ENCODE measurements at regions not wholly inside any gene's neighbourhood (a gene's known extent, or its start where the extent isn't known, plus 50 kb on each side); places are given as distances from the start of the nearest gene placed in this dataset.

- TF ChIP-seq, protein P1, sequence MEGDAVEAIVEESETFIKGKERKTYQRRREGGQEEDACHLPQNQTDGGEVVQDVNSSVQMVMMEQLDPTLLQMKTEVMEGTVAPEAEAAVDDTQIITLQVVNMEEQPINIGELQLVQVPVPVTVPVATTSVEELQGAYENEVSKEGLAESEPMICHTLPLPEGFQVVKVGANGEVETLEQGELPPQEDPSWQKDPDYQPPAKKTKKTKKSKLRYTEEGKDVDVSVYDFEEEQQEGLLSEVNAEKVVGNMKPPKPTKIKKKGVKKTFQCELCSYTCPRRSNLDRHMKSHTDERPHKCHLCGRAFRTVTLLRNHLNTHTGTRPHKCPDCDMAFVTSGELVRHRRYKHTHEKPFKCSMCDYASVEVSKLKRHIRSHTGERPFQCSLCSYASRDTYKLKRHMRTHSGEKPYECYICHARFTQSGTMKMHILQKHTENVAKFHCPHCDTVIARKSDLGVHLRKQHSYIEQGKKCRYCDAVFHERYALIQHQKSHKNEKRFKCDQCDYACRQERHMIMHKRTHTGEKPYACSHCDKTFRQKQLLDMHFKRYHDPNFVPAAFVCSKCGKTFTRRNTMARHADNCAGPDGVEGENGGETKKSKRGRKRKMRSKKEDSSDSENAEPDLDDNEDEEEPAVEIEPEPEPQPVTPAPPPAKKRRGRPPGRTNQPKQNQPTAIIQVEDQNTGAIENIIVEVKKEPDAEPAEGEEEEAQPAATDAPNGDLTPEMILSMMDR (IDR thresholded peaks at IDR 0.05; ENCODE audit: low read depth, low read length): no peak
- Histone ChIP-seq H3K9me3 (ENCODE audit: low read depth) (no peaks in the 10 kb centered on the region), H3K4me3 (no peak overlapping the region), H3K27me3 (peaks cover 55% of the 10 kb centered on the region), H3K27ac (no peak overlapping the region), H3K36me3 (no peaks in the 10 kb centered on the region), H3K4me1 (ENCODE audit: low read depth) (no peaks in the 10 kb centered on the region)
- no peak for DNase-seq (ENCODE audit: low read depth in 1 of 2, low spot score in 1 of 2)
Observed at GRCh38 chr19:30920222-30920621, 429.0 kb downstream of the TSHZ3 start.

DNA sequence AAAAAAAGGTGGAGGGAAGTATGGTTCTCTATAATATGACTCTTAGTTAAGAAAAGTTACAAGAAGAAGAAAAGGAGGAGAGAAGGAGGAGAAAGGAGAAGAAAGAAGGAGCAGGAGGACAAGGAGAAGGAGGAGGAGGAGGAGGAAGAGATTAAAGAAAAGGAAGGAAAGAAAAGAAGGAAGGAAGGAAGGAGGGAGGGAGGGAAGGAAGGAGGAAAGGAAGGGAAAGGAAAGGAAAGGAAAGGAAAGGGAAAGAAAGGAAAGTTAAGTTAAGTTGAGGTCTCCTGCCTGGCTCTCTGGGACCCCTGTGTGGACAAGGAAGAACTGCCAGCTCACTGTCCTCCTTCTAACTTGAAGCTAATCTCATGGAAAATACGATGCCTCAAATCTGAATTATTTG, 429.5 kb downstream of the TSHZ3 start:
- no peak for DNase-seq (ENCODE audit: low read depth in 1 of 2, low spot score in 1 of 2)

GRCh38 chr19:30916238-30916637, 433.0 kb downstream of the TSHZ3 start:
- Histone ChIP-seq H3K27ac (no peak overlapping the region), H3K27me3 (peaks cover 31% of the 10 kb centered on the region), H3K9me3 (ENCODE audit: low read depth) (no peaks in the 10 kb centered on the region), H3K4me3 (no peak overlapping the region), H3K36me3 (no peaks in the 10 kb centered on the region), H3K4me1 (ENCODE audit: low read depth) (no peaks in the 10 kb centered on the region)
- no peak for DNase-seq (ENCODE audit: low read depth in 1 of 2, low spot score in 1 of 2)
- TF ChIP-seq, protein P1 (IDR thresholded peaks at IDR 0.05; ENCODE audit: low read depth, low read length): no peak

More for the DNA sequence above, 429.5 kb downstream of the TSHZ3 start:
- Histone ChIP-seq H3K9me3 (ENCODE audit: low read depth) (no peaks in the 10 kb centered on the region), H3K36me3 (no peaks in the 10 kb centered on the region), H3K4me3 (no peak overlapping the region), H3K27me3 (peaks cover 55% of the 10 kb centered on the region), H3K27ac (no peak overlapping the region), H3K4me1 (ENCODE audit: low read depth) (no peaks in the 10 kb centered on the region)
- TF ChIP-seq, protein P1 (IDR thresholded peaks at IDR 0.05; ENCODE audit: low read depth, low read length): no peak

DNA sequence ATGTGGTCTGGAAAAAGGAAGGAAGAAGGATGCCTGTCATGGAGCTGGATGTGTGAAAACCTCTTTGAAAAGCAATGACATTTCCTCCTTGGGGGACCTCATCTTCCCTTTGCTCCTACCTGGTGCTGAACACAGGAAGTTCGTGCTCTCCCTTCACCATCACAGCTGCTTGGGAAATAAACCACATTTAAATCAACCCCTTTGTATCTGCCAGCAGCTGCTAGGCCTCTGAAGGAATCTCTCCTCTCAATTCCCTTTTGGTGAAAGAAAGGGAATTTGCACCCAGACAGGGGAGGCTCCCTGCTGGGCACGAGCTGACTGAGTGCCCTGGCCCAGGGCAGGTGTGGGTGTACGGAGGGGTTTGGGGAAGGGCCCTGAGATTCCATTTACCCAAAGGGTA, 437.7 kb downstream of the TSHZ3 start:
- Histone ChIP-seq H3K27me3 (peaks cover 4% of the 10 kb centered on the region), H3K9me3 (ENCODE audit: low read depth) (no peaks in the 10 kb centered on the region), H3K27ac (no peak overlapping the region), H3K36me3 (no peaks in the 10 kb centered on the region), H3K4me3 (no peak overlapping the region), H3K4me1 (ENCODE audit: low read depth) (no peaks in the 10 kb centered on the region)
- no peak for DNase-seq (ENCODE audit: low read depth in 1 of 2, low spot score in 1 of 2)
- TF ChIP-seq, protein P1 (IDR thresholded peaks at IDR 0.05; ENCODE audit: low read depth, low read length): no peak

DNA sequence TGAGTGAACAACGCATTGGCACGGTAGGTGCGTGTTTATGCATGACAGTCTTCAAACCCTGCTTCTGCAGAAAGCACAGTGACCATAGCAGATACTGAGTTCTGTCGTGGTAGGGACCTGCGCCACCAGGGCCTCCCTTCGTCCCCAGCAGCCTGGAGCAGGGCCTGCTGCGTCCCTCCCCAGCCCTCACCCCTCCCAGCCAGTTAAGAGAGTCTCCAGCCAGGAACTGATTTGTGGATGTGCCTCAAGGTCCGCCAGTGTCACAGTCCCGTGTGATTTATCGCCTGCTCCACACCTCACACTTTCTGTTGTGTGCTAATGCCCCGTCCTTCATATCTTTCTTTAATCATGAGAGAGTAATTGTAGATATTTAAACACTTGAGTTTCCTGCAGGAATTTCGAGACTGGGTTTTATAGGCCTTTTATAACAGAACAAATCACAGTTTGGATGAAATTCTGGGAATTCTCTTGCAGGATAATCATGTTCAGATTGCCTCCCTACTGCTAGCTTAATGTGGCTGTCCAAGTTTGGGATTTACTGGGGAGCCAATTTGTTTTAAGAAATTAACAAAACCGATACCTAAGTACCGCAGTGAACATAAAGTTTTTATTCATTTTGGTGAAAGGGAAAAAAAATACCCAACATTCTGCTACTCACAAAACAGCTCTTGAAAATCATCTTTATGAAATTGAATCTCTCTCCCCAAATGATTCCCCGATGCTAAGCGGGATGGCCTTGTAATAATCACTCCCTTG, 438.6 kb downstream of the TSHZ3 start:
- H3K4me3 ChIP-seq: no peak overlapping the region
- no peaks in the 10 kb centered on the region for H3K4me1 ChIP-seq (ENCODE audit: low read depth)
- peaks cover 2% of the 10 kb centered on the region for H3K27me3 ChIP-seq
- DNase-seq (ENCODE audit: low read depth in 1 of 2, low spot score in 1 of 2): no peak
- no peaks in the 10 kb centered on the region for H3K36me3 ChIP-seq
- H3K27ac ChIP-seq: no peak overlapping the region
- TF ChIP-seq, protein P1 (IDR thresholded peaks at IDR 0.05; ENCODE audit: low read depth, low read length): no peak
- H3K9me3 ChIP-seq (ENCODE audit: low read depth): no peaks in the 10 kb centered on the region
